HL-60 (cell line): ENCODE measurements at regions not wholly inside any gene's neighbourhood (a gene's known extent, or its start where the extent isn't known, plus 50 kb on each side); places are given as distances from the start of the nearest gene placed in this dataset.

ENCODE experiments used
- DNase-seq, 2 experiments: peaks; one replicate each; pipeline ENCODE4 v3.0.0-alpha.2; 2010 to 2020; ENCODE audit warnings: low read depth in 1 of 2, low spot score in 1 of 2
- H3K27ac ChIP-seq: fragments of 250-450 bp; sonication (Bioruptor Pico); replicated peaks from 2 replicates; pipeline ENCODE4 v1.5.1; 2020; ENCODE audit warnings: mild to moderate bottlenecking, moderate library complexity
- H3K27me3 ChIP-seq: fragments of 250-450 bp; sonication (Bioruptor Pico); 2 replicates; pipeline ENCODE4 v1.5.1; 2021; ENCODE audit warnings: mild to moderate bottlenecking, moderate library complexity; ENCODE audit not compliant: insufficient read depth, poor library complexity, severe bottlenecking
- H3K4me3 ChIP-seq: replicated peaks from 2 replicates; pipeline ENCODE4 v1.5.1; 2011; ENCODE audit warnings: mild to moderate bottlenecking, control low read depth, low read length; ENCODE audit not compliant: insufficient read depth
- CTCF ChIP-seq: IDR thresholded peaks from one replicate; pipeline ENCODE4 v1.5.1; 2011; ENCODE audit warnings: low read length, control low read depth, inconsistent platforms; ENCODE audit not compliant: insufficient read depth
- GABPA ChIP-seq: IDR thresholded peaks from 2 replicates; pipeline ENCODE4 v1.6.1; 2012; ENCODE audit warnings: low read depth
- POLR2AphosphoS5 ChIP-seq: IDR thresholded peaks from 2 replicates; pipeline ENCODE4 v1.6.1; 2012; ENCODE audit warnings: low read depth
- REST ChIP-seq: IDR thresholded peaks from 2 replicates; pipeline ENCODE4 v1.6.1; 2012; ENCODE audit warnings: low read depth; ENCODE audit not compliant: insufficient replicate concordance
- SPI1 ChIP-seq: IDR thresholded peaks from 2 replicates; pipeline ENCODE4 v1.6.1; 2012; ENCODE audit warnings: low read depth, mild to moderate bottlenecking, borderline replicate concordance

GRCh38 chr15:29529043-29529442 is 259.4 kb upstream of the NSMCE3 start:
- no peak for TF ChIP-seq GABPA
- Histone ChIP-seq H3K27me3 (no peaks in the 10 kb centered on the region), H3K27ac (no peak overlapping the region), H3K4me3 (no peak overlapping the region)
- no peak for DNase-seq

GRCh38 chr15:29528276-29528675 is 258.7 kb upstream of the NSMCE3 start:
- Histone ChIP-seq H3K27ac (no peak overlapping the region), H3K27me3 (no peaks in the 10 kb centered on the region), H3K4me3 (no peak overlapping the region)
- DNase-seq, result no peak
- TF ChIP-seq GABPA, result no peak
- no peak for TF ChIP-seq REST
- TF ChIP-seq POLR2AphosphoS5, result no peak
- TF ChIP-seq CTCF, result no peak

- DNase-seq, result no peak
- no peak overlapping the region for H3K4me3 ChIP-seq
- no peak overlapping the region for H3K27ac ChIP-seq
- no peaks in the 10 kb centered on the region for H3K27me3 ChIP-seq
- no peak for TF ChIP-seq CTCF
- no peak for TF ChIP-seq REST
- no peak for TF ChIP-seq POLR2AphosphoS5
- TF ChIP-seq GABPA, result no peak
- TF ChIP-seq SPI1, result no peak
Observed at GRCh38 chr15:29526802-29527201, 257.2 kb upstream of the NSMCE3 start.

- H3K27ac ChIP-seq, result no peak overlapping the region
- TF ChIP-seq REST (no peak), POLR2AphosphoS5 (no peak), CTCF (no peak), GABPA (no peak), SPI1 (no peak)
- DNase-seq, result no peak
- H3K27me3 ChIP-seq, result no peaks in the 10 kb centered on the region
- no peak overlapping the region for H3K4me3 ChIP-seq
Observed at GRCh38 chr15:29522373-29523276, 253.0 kb upstream of the NSMCE3 start.
